ENCODE measurements at regions not wholly inside any gene's neighbourhood (a gene's known extent, or its start where the extent isn't known, plus 50 kb on each side); places are given as distances from the start of the nearest gene placed in this dataset.
"Not testable (repeated sequence)": the region's sequence is repeated elsewhere in the genome, so short reads cannot be mapped to it uniquely, and the experiment has no call there.

DNA sequence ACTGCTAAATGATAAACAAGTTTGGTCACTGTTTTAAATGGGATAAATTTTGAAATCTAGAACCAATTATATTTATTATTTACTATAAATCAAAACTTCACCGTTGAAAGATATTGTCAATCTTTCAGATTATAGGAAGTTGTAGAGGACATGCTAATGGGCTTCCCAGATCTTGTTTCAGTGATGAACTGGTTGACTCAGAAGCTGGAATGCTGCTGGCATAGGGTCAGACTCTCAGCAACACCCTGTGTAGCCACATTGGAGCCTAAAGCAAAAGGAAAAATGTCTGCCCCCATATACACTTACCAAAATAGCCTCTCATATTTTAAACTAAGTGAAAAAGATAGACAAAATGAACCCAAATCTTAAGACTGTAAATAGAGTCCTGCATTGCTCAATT lies 916.9 kb upstream of the SOX9 start:
- no peak for DNase-seq (ENCODE audit: low spot score)

DNA sequence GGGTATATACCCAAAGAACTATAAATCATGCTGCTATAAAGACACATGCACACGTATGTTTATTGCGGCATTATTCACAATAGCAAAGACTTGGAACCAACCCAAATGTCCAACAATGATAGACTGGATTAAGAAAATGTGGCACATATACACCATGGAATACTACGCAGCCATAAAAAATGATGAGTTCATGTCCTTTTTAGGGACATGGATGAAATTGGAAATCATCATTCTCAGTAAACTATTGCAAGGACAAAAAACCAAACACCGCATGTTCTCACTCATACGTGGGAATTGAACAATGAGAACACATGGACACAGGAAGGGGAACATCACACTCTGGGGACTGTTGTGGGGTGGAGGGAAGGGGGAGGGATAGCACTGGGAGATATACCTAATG lies 914.9 kb upstream of the SOX9 start:
- not testable (repeated sequence) for DNase-seq (ENCODE audit: low spot score)

DNA sequence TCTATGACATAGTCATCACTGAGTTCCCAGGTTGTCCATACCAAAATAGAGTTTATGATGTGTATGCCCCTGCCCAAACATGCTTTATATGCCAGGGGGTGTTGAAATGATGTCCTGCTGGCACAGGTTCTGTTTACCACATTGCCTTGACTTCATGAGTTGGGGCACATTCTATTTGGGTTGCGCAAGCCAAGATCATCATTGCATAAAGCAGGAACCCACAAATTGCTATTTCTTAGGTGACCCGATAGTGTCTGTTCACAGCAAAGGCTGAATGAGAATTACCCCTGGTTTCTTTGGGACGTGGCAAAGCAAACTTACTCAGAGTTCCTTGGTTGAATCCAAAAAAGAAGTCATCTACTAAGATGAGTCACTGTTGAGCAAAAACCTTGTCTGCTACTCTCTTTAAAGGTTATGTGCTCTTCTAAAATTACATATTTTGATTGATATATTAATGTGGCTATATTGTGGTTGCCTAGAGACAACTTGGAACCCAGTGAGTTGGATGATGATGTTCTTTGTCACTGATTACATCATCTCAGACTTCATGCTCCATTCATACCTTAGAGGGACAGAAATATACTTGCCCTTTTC lies 912.6 kb upstream of the SOX9 start:
- DNase-seq (ENCODE audit: low spot score) = no peak

DNA sequence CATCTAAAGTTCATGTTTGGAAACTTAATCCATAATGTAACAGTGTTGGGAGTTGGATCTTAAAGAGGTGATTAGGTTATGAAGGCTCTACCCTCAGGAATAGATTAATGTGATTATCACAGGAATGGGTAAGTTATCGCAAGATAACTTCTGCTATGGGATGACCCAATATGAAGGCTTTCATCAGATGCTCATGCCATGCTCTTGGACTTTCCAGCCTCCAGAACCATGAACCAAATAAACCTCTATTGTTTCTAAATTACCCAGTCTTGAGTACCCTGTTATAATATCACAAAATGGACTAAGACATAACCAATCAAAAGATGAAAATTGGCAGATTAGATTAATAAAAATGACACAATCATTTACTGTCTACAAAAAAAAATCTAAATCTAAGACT lies 906.9 kb upstream of the SOX9 start:
- DNase-seq (ENCODE audit: low spot score) = no peak

DNA sequence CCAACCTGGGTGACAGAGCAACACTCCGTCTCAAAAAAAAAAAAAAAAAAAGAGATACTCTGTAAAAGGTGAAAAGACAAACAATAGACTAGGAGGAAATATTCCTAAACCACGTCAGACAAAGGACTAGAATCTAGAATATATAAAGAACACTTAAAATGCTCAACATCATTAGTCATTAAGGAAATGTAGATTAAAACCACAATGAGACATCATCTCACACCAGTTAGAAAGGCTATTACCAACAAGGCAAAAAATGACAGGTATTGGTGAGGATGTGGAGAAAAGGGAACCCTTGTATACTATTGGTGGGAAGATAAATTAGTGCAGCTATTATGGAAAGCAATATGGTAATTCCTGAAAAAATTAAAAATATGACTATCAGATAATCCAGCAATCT lies 903.1 kb upstream of the SOX9 start:
- DNase-seq (ENCODE audit: low spot score) = no peak

DNA sequence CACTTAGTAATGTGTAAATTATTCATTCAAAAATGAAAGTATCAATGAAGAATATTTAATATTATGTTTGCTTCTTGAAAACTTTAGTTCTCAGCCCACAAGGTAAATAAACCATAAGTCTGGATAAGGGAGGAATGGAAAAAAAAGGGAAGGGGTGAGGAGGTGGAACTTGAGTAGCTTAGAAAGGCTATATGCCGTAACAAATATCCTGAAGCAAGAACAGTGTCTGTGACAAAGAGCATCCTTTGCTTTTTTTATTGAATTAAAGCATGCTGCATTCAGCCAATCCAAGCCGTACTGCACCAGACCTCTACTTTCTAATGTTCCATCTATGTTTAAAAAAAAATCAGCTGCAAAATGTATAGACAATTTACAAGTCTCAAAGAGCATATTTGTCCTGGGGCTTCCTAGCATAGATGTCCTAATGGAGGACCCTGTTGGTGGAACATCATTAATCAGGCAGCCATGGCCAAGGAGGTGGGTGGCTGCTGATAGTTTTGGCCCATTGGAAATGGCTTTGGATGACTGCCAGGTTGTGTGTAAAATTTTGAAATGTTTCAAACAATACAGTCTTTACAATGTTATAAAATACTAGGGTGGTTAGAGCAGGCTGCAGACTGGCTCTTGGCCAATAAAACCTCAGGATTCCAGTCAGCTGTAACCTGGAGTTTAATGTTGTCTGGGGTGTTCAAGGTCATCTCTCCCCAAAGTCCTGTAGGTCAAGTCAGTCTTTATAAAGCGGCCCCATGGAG lies 895.8 kb upstream of the SOX9 start:
- DNase-seq (ENCODE audit: low spot score) = no peak

DNA sequence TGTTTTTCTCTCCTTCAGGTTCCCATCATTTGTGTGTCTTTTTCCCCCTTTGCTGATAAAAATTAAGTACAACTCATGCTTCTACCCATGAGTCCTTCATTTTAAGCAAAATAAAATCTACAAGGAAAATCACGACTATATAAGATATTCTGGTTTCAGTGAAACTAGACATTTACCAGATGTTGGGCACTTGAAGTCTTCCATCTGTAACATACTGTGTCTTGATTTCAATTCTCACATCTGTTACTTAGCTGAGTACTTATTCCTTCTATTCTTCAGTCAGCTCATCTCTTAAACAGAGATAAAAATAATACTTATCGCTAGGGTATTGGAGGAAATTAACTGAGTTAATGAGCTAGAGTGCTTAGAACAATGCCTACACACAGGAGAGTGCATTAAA lies 893.0 kb upstream of the SOX9 start:
- no peak for DNase-seq (ENCODE audit: low spot score)

DNA sequence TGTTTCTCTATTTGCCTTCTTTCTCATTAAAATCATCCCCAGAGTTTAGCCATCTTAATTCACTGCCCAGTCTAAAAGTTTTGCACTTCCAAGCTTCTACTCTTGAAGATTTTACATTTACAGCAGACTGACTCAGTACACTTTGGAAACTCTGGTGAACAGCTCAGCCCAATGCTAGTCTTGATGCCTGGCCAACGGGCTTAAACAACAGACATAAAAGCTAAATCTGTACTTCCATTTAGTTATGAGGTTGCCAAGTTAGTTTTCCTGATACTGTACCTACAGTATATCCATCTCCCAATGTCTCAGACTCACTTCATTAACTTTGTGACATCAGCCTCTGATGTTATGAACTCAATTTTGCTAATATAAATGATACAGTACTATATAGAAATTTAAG lies 891.8 kb upstream of the SOX9 start:
- no peak for DNase-seq (ENCODE audit: low spot score)

DNA sequence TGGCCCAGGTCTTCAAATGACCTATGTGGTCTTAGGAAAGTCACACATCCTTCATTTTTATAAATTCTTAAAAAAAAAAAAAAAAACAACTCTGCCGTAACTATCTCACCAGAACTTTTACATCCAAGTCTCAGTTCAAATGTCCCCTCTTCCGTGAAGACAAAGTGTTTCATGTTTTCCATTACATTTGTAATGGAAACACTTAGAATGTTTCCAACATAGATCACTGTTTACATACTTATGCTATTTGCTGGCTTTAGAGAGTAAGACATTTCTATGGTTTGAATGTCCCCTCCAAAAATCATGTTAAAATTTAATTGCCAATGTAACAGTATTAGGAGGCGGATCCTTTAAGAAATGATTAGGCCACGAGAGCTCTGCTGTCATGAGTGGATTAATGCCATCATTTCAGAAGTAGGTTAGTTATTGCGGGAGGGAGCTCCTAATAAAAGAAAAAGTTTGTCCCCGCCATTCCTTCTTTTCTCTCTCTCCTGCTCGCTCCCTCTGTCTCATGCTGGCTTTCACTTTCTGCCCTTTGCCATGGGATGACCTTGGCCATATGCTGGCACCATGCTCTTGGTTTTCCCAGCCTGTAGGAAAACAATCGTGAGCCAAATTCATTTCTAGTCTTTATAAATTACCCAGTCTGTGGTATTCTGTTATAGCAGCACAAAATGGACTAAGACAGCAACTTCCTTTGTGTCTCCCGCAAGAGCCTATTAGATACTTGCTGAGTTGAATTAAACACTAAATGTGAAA lies 887.8 kb upstream of the SOX9 start:
- no peak for DNase-seq (ENCODE audit: low spot score)

DNA sequence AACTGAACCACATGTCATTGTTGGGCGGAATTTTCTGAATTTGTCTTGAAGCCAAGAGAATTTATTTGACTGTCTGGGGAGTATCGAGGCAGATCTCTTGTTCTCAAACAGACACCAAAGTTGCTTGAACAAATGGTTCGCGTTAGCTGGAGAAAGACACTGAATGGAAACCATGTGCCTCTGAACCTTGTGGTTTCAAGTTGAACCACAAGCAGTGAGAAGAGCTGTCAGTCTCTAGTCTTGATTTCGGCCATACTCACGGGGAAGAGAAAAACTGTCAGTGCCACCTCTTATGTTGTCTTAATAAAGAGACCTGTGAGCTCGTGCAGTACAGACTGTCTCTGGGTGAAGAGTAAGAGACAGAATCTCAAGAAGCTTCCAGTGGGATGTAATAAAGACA lies 886.5 kb upstream of the SOX9 start:
- DNase-seq (ENCODE audit: low spot score) = no peak

DNA sequence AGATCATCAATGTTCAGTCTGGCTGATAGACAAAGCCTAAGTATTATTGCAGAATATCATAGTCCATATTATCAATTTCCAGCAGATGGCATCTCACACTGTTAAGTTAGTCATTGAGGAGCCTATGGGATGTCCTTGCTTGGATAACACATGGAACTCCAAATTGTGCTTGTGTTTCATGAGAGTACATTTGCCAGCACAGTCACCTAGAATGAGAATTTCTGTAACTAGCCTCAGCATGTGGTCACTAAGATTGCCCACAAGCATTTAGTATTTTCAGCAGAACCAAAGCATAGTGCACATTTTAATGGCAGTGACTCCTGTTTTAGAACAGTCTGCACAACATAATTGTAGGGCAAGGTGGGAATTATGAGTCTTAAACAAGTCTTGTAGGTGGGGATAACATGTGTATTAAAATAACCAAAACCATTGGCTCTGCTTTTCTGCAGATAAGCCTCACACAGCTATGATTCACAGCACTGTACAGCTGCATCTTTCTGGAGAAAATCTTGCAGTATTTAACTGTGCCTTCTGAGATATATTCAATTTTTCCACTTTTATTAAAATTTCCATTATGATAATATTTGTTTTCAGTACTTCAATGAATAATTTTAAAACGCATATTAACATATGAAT lies 882.8 kb upstream of the SOX9 start:
- peak; percentile 67 for DNase-seq (ENCODE audit: low spot score)

DNA sequence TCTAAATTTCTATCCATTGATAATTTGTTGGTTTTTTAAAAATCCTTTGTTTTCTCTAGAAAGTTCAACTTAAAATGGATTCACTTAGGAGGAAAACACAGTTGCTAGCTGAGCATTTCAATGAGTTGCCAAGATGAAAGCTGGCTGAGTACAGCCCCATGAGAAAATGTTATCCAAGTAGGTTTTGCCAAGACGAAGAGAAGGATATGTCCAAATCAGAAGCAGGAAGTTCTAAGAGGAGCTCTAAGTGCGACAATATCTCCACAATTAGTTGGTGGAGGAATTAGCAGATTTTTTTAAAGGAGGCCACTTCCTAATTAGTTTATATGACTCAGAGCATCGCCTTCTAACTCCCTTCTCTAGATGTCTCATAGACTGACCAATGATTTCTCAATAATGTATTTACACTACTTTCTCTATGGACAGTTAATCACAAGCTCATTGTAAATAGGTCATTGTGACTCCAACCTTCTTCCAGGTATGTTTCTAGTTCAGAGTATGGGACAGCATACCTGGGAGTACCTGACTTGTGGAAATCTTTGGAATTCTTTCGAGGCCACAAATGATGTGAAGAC lies 873.3 kb upstream of the SOX9 start:
- peak; percentile 2 for DNase-seq (ENCODE audit: low spot score)

DNA sequence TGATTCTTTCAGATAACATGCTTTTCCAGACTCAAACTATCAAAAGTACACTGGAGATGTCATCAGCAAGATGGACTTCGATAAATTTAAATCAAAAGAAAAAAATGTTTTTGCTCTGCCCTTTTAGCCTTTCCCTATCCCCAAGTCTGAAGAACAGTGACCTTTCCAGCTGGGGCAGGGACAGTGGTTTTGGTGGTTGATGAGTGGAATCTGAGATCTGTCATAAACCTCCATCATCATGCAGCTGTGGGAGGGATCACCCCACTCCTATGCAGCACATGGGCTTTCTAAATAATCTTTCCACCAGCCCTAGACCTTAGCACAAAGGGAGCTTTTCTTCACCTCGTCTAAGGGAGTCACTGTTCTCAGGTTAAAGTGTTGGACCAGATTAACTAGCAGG lies 869.5 kb upstream of the SOX9 start:
- DNase-seq (ENCODE audit: low spot score) = no peak

DNA sequence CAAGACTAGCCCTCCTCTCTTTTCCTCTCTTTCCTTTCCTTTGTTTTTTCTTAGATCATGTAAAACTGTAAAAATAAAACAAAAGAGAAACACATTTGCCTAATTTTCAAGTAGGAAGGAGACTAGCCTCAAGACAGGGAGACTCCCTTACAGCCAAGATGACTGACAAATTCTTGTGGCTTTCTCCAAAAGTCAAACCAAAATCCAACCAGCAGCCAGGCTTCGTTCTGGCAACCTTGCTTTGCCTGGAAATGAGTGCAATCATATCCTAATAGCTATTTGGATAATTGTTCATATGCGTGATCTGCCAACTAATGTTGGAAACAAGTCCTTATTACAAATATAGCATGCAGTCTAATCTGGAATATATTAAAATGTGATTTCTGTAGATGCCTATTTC lies 868.9 kb upstream of the SOX9 start:
- no peak for DNase-seq (ENCODE audit: low spot score)

DNA sequence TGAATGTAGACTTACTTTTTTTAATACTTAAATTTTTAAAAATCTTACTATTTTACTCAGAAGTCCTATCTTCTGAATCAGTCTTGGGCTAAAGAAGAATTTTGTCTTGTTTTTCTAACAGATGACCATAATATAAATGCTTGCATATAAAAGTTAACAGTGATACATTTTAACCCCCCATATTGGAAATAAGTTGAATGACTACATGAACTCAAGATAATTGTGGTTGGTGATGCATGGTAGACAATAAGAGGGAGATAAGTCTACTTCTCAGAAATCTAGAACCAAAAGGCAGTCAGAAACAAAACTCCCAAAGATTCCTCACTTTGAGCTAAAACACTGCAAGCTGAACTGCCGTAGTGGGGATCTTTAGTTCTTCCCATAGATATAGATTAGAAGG lies 868.4 kb upstream of the SOX9 start:
- DNase-seq (ENCODE audit: low spot score) = no peak

DNA sequence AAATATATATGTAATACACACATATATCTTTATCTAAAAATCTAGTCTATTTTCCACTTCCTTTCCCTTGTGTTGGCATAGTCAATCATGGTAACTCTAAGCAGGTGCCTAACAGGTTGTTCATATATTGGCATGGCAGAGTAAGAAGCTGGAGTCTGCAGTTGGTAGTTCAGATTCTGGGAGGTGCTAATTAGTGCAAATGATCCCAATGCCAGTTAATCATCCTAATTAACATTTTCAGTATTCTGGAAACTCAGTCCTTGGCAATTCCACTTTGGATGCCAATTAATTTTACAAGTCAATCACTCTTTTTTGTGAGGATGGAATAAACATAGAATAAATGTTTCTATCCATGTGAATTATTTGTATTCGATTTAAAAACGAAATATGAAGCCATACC lies 863.7 kb upstream of the SOX9 start:
- no peak for DNase-seq (ENCODE audit: low spot score)

DNA sequence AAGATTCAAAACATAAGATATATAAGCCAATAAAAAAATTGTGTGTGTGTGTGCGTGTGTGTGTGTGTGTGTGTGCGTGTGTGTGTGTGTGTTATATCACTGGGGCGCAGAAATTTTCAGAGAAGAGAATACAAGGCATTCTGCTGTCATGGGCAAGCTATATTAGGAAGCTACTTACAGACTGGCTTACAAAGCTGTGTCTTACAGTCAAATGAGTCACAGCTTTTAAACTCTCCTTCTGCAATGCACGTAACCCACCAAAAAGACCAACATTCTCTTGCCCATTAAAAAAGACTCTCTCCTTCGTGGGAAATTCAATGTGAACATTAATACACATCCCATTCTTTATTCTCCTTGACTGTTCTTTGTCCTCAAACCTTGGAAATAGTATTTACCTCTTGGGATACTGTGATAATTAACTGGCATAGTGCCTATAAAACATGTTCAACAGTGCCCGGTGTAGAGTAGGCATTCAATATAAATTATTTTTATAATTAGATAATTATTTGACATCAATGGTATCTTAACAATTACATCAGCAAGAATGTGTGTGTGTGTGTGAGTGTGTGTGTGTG lies 860.4 kb upstream of the SOX9 start:
- no peak for DNase-seq (ENCODE audit: low spot score)

DNA sequence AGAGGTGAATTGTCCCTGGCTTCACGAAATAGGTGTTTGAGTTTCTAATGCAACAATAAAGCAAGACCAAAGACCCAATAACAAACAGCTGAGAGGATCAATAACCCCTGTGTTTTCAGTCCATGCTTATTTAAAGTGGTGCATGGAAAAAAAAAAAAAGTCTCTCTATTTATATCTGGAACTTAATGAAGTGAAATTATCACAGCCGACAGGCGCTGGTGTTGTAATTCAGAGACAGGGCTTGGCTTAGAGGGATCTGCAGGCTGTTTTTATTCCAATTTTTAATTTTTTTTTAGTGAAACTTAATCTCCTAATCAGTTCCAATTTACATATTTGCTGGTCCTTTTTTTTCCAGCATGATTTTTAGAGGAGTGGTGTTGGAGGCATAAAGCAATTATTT lies 858.2 kb upstream of the SOX9 start:
- DNase-seq (ENCODE audit: low spot score) = no peak

DNA sequence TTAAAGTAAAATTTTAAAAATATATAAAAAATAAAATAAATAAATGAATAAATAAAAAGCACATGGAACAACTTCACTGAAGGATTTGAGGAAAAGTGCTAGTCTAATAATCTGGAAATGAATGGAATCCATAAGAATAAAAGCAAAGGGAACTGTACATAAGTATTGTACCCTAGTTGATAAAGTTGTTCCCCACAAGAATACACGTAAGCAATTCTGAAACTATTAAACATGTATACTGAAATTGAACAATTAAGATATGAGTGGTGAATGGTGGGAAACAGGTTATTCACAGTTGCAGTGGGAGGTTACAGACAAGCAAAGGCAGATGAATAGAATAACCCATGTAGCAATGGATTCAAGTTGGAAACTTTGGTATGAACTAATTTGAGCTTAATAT lies 853.2 kb upstream of the SOX9 start:
- DNase-seq (ENCODE audit: low spot score) = no peak

DNA sequence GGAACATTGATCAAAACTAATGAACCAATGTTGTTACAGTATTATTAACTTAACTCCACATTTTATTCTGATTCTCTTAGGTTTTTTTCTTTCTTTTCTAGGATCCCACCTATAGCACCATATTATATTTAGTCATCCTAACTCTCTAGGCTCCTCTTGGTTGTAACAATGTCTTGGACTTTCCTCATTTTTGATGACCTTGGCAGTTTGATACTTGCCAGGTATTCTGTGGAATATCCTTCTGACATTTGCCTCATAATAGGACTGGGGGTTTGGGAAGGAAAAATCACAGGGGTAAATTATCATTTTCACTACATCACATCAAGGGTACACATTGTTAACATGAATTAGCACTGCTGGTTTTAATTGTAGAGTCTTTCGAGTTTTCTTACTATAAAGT lies 851.6 kb upstream of the SOX9 start:
- no peak for DNase-seq (ENCODE audit: low spot score)

DNA sequence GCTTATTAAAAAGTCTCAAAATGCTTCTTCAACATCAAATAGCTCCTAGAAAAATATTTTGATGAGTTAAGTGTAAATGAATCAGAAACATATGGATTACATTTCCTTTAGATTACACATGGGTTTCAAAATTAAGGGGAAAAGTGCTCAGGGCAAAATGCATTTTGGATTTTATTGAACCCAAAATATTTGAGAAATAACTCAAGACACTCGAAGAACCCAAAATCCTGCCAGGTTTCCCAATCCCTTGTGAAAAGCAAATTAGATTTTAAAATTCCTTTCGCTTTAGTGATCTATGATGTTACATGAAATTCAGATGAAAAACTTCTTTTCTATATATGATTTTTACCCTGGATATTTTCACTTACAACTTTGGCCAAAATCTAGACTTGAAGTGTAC lies 847.4 kb upstream of the SOX9 start:
- no peak for DNase-seq (ENCODE audit: low spot score)

DNA sequence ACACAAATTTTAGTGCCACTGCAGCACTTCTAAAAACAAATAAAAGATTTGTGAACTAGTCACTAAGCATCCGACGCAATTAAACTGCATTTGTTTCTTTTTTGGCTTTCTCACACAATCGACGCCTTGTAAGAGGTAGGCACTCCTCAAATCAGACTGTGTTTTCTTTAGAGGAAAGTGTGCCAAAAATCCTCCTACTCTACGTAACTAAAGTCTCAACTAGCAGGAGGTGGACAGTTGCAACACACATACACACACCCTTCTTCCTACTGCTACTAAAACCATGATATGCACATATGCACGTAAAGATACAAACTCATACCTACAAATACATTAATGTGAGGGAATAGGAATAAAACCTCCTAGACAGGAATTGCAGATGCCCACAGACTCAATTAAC lies 844.7 kb upstream of the SOX9 start:
- no peak for DNase-seq (ENCODE audit: low spot score)
